ENCODE measurements at regions not wholly inside any gene's neighbourhood (a gene's known extent, or its start where the extent isn't known, plus 50 kb on each side); places are given as distances from the start of the nearest gene placed in this dataset.
A peak's percentile ranks its signal among the peaks of the same experiment; 100 is the strongest.
"Not testable (repeated sequence)": the region's sequence is repeated elsewhere in the genome, so short reads cannot be mapped to it uniquely, and the experiment has no call there.

- TF ChIP-seq POLR2A (IDR thresholded peaks at IDR 0.05; ENCODE audit: low read depth, low read length): no peak
- FAIRE-seq (no peak), DNase-seq (ENCODE audit: insufficient read length, low spot score) (no peak)
Measured at GRCh38 chr2:155519529-155520130, 812.9 kb downstream of the NR4A2 start.

- DNase-seq (ENCODE audit: insufficient read length, low spot score) (no peak), FAIRE-seq (no peak)
- no peak for TF ChIP-seq POLR2A (IDR thresholded peaks at IDR 0.05; ENCODE audit: low read depth, low read length)
Measured at GRCh38 chr2:155518094-155518493, 814.4 kb downstream of the NR4A2 start.

- FAIRE-seq: no peak
- no peak for DNase-seq (ENCODE audit: insufficient read length, low spot score)
- TF ChIP-seq POLR2A (IDR thresholded peaks at IDR 0.05; ENCODE audit: low read depth, low read length): no peak
Measured at GRCh38 chr2:155517362-155517761, 815.2 kb downstream of the NR4A2 start.

- no peak for DNase-seq (ENCODE audit: insufficient read length, low spot score)
- FAIRE-seq: no peak
- no peak for TF ChIP-seq POLR2A (IDR thresholded peaks at IDR 0.05; ENCODE audit: low read depth, low read length)
Measured at GRCh38 chr2:155513248-155513647, 814.8 kb downstream of the KCNJ3 start.

- DNase-seq (ENCODE audit: insufficient read length, low spot score) (no peak), FAIRE-seq (no peak)
Measured at GRCh38 chr2:155502766-155503165, 804.3 kb downstream of the KCNJ3 start.

GRCh38 chr2:155498106-155498505, 799.6 kb downstream of the KCNJ3 start:
- no peak for TF ChIP-seq POLR2A (IDR thresholded peaks at IDR 0.05; ENCODE audit: low read depth, low read length)
- DNase-seq (ENCODE audit: insufficient read length, low spot score) (no peak), FAIRE-seq (no peak)

More at GRCh38 chr2:155502766-155503165, 804.3 kb downstream of the KCNJ3 start:
- TF ChIP-seq POLR2A (IDR thresholded peaks at IDR 0.05; ENCODE audit: low read depth, low read length): no peak

GRCh38 chr2:155494744-155495143, 796.2 kb downstream of the KCNJ3 start:
- no peak for TF ChIP-seq POLR2A (IDR thresholded peaks at IDR 0.05; ENCODE audit: low read depth, low read length)
- DNase-seq (ENCODE audit: insufficient read length, low spot score) (no peak), FAIRE-seq (no peak)

GRCh38 chr2:155485141-155485842, 786.8 kb downstream of the KCNJ3 start:
- TF ChIP-seq POLR2A (IDR thresholded peaks at IDR 0.05; ENCODE audit: low read depth, low read length): no peak
- FAIRE-seq: no peak
- DNase-seq (ENCODE audit: insufficient read length, low spot score): no peak

GRCh38 chr2:155481141-155481540, 782.6 kb downstream of the KCNJ3 start:
- FAIRE-seq: no peak
- no peak for TF ChIP-seq POLR2A (IDR thresholded peaks at IDR 0.05; ENCODE audit: low read depth, low read length)
- DNase-seq (ENCODE audit: insufficient read length, low spot score): no peak

- DNase-seq (ENCODE audit: insufficient read length, low spot score); FAIRE-seq: not testable (repeated sequence)
Measured at GRCh38 chr2:155472018-155472417, 773.5 kb downstream of the KCNJ3 start.

GRCh38 chr2:155456222-155456621, 757.7 kb downstream of the KCNJ3 start:
- no peak for TF ChIP-seq POLR2A (IDR thresholded peaks at IDR 0.05; ENCODE audit: low read depth, low read length)
- FAIRE-seq (peak; percentile 27), DNase-seq (ENCODE audit: insufficient read length, low spot score) (no peak)

- FAIRE-seq: peak; percentile 92
- DNase-seq (ENCODE audit: insufficient read length, low spot score): no peak
- no peak for TF ChIP-seq POLR2A (IDR thresholded peaks at IDR 0.05; ENCODE audit: low read depth, low read length)
Measured at GRCh38 chr2:155442755-155443372, 744.4 kb downstream of the KCNJ3 start.

GRCh38 chr2:155442088-155442487, 743.6 kb downstream of the KCNJ3 start:
- no peak for TF ChIP-seq POLR2A (IDR thresholded peaks at IDR 0.05; ENCODE audit: low read depth, low read length)
- FAIRE-seq (no peak), DNase-seq (ENCODE audit: insufficient read length, low spot score) (no peak)

GRCh38 chr2:155431004-155431507, 732.6 kb downstream of the KCNJ3 start:
- no peak for TF ChIP-seq POLR2A (IDR thresholded peaks at IDR 0.05; ENCODE audit: low read depth, low read length)
- FAIRE-seq (no peak), DNase-seq (ENCODE audit: insufficient read length, low spot score) (no peak)

- no peak for FAIRE-seq
- no peak for DNase-seq (ENCODE audit: insufficient read length, low spot score)
Measured at GRCh38 chr2:155427470-155427869, 729.0 kb downstream of the KCNJ3 start.

More at GRCh38 chr2:155427470-155427869, 729.0 kb downstream of the KCNJ3 start:
- TF ChIP-seq POLR2A (IDR thresholded peaks at IDR 0.05; ENCODE audit: low read depth, low read length): no peak
